ENCODE measurements at regions not wholly inside any gene's neighbourhood (a gene's known extent, or its start where the extent isn't known, plus 50 kb on each side); places are given as distances from the start of the nearest gene placed in this dataset.

GRCh38 chr2:208594642-208595385 is 188.2 kb downstream of the PTH2R start:
- intact Hi-C loops (cut with DNase I), result no loop called here
- H3K4me3 ChIP-seq (ENCODE audit: low read length in 3 of 3), result no peak overlapping the region
- peaks cover 0 to 3% (median 0%) of the 10 kb centered on the region in 3 donors for H3K36me3 ChIP-seq (ENCODE audit: control insufficient read depth in 2 of 3, insufficient read depth in 3 of 3, low read length in 3 of 3)
- H3K4me1 ChIP-seq (ENCODE audit: control insufficient read depth in 2 of 3, insufficient read depth in 2 of 3, low read depth in 1 of 3, low read length in 3 of 3), result no peaks in the 10 kb centered on the region
- DNase-seq (no peak), FAIRE-seq (no peak)
- no peaks in the 10 kb centered on the region for H3K27me3 ChIP-seq (ENCODE audit: control insufficient read depth, insufficient read depth, low read length)
- H3K9ac ChIP-seq (ENCODE audit: low read length in 3 of 3), result no peak overlapping the region
- no peak overlapping the region for H3K27ac ChIP-seq (ENCODE audit: low read depth in 2 of 2, low read length in 2 of 2)
- H3K9me3 ChIP-seq (ENCODE audit: control insufficient read depth in 2 of 3, insufficient read depth in 1 of 3, low read length in 3 of 3), result no peaks in the 10 kb centered on the region
- TF ChIP-seq CTCF (IDR thresholded peaks at IDR 0.05; ENCODE audit: borderline replicate concordance, extremely low read depth, insufficient read depth), result no peak

- Histone ChIP-seq H3K4me3 (ENCODE audit: low read length in 3 of 3) (no peak overlapping the region), H3K27me3 (ENCODE audit: control insufficient read depth, insufficient read depth, low read length) (no peaks in the 10 kb centered on the region), H3K36me3 (ENCODE audit: control insufficient read depth in 2 of 3, insufficient read depth in 3 of 3, low read length in 3 of 3) (peaks cover 0 to 3% (median 0%) of the 10 kb centered on the region in 3 donors), H3K27ac (ENCODE audit: low read depth in 2 of 2, low read length in 2 of 2) (no peak overlapping the region), H3K9ac (ENCODE audit: low read length in 3 of 3) (no peak overlapping the region), H3K9me3 (ENCODE audit: control insufficient read depth in 2 of 3, insufficient read depth in 1 of 3, low read length in 3 of 3) (no peaks in the 10 kb centered on the region), H3K4me1 (ENCODE audit: control insufficient read depth in 2 of 3, insufficient read depth in 2 of 3, low read depth in 1 of 3, low read length in 3 of 3) (no peaks in the 10 kb centered on the region)
- TF ChIP-seq CTCF (IDR thresholded peaks at IDR 0.05; ENCODE audit: borderline replicate concordance, extremely low read depth, insufficient read depth), result no peak
- intact Hi-C loops (cut with DNase I), result no loop called here
- DNase-seq (no peak), FAIRE-seq (no peak)
These were observed 189.0 kb downstream of the PTH2R start for GRCh38 chr2:208595386-208596275.

- Histone ChIP-seq H3K36me3 (ENCODE audit: control insufficient read depth in 2 of 3, insufficient read depth in 3 of 3, low read length in 3 of 3) (no peaks in the 10 kb centered on the region), H3K9ac (ENCODE audit: low read length in 3 of 3) (no peak overlapping the region), H3K27ac (ENCODE audit: low read depth in 2 of 2, low read length in 2 of 2) (no peak overlapping the region), H3K4me3 (ENCODE audit: low read length in 3 of 3) (no peak overlapping the region), H3K9me3 (ENCODE audit: control insufficient read depth in 2 of 3, insufficient read depth in 1 of 3, low read length in 3 of 3) (no peaks in the 10 kb centered on the region), H3K27me3 (ENCODE audit: control insufficient read depth, insufficient read depth, low read length) (no peaks in the 10 kb centered on the region), H3K4me1 (ENCODE audit: control insufficient read depth in 2 of 3, insufficient read depth in 2 of 3, low read depth in 1 of 3, low read length in 3 of 3) (no peaks in the 10 kb centered on the region)
- DNase-seq, result no peak
- no peak for FAIRE-seq
- intact Hi-C loops (cut with DNase I), result no loop called here
- TF ChIP-seq CTCF (IDR thresholded peaks at IDR 0.05; ENCODE audit: borderline replicate concordance, extremely low read depth, insufficient read depth), result no peak
These were observed 201.1 kb downstream of the PTH2R start for GRCh38 chr2:208607694-208608093.

Measured in kidney (tissue), 13 donors.